VCaP (cell line): ENCODE measurements at regions not wholly inside any gene's neighbourhood (a gene's known extent, or its start where the extent isn't known, plus 50 kb on each side); places are given as distances from the start of the nearest gene placed in this dataset.

Experiments used
- H3K27ac ChIP-seq: fragments of 450-650 bp; 2 replicates; pipeline ENCODE4 v1.5.1; 2017
- CTCF ChIP-seq: fragments of 450-650 bp; conservative IDR thresholded peaks from 2 replicates; pipeline ENCODE4 v1.5.1; 2017; ENCODE audit warnings: mild to moderate bottlenecking, moderate library complexity

GRCh38 chr6:86535100-86535499 is 402.2 kb upstream of the HTR1E start:
- no peak overlapping the region for H3K27ac ChIP-seq
- no peak for TF ChIP-seq CTCF

- no peak overlapping the region for H3K27ac ChIP-seq
- no peak for TF ChIP-seq CTCF
Measured at GRCh38 chr6:86529635-86530034, 407.7 kb upstream of the HTR1E start.

GRCh38 chr6:86526238-86526637 is 411.1 kb upstream of the HTR1E start:
- no peak for TF ChIP-seq CTCF

GRCh38 chr6:86516087-86516486 is 421.2 kb upstream of the HTR1E start:
- no peak for TF ChIP-seq CTCF

More at GRCh38 chr6:86526238-86526637, 411.1 kb upstream of the HTR1E start:
- H3K27ac ChIP-seq = no peak overlapping the region

GRCh38 chr6:86511962-86512361 is 425.4 kb upstream of the HTR1E start:
- H3K27ac ChIP-seq = no peak overlapping the region
- TF ChIP-seq CTCF = no peak

More at GRCh38 chr6:86516087-86516486, 421.2 kb upstream of the HTR1E start:
- no peak overlapping the region for H3K27ac ChIP-seq

- no peak for TF ChIP-seq CTCF
Measured at GRCh38 chr6:86508230-86508629, 429.1 kb upstream of the HTR1E start.

GRCh38 chr6:86502497-86502896 is 434.8 kb upstream of the HTR1E start:
- no peak for TF ChIP-seq CTCF
- H3K27ac ChIP-seq = no peak overlapping the region

More at GRCh38 chr6:86508230-86508629, 429.1 kb upstream of the HTR1E start:
- no peak overlapping the region for H3K27ac ChIP-seq
